Liver (tissue), 8 donors: ENCODE measurements at regions not wholly inside any gene's neighbourhood (a gene's known extent, or its start where the extent isn't known, plus 50 kb on each side); places are given as distances from the start of the nearest gene placed in this dataset.

Source experiments
- DNase-seq: peaks from one replicate; pipeline ENCODE4 v3.0.0-alpha.2; 2017; ENCODE audit warnings: low spot score
- H3K27ac ChIP-seq, 2 donors: one replicate each; pipeline ENCODE4 v1.7.0; 2013; ENCODE audit warnings: inconsistent platforms in 2 of 2, low read length in 2 of 2, control low read depth in 1 of 2, low read depth in 1 of 2, mild to moderate bottlenecking in 1 of 2
- H3K27me3 ChIP-seq, 4 donors: one replicate each; pipeline versions ENCODE4 v1.6.1 to v1.7.0; 2013; ENCODE audit warnings: low read length in 3 of 4, inconsistent platforms in 1 of 4, mild to moderate bottlenecking in 1 of 4, moderate library complexity in 1 of 4; ENCODE audit not compliant: control insufficient read depth in 4 of 4, insufficient read depth in 4 of 4
- H3K36me3 ChIP-seq, 4 donors: one replicate each; pipeline versions ENCODE4 v1.6.1 to v1.7.0; 2013; ENCODE audit warnings: low read length in 3 of 4, mild to moderate bottlenecking in 3 of 4, low read depth in 1 of 4, moderate library complexity in 1 of 4; ENCODE audit not compliant: control insufficient read depth in 4 of 4, insufficient read depth in 3 of 4
- H3K4me1 ChIP-seq, 4 donors: one replicate each; pipeline versions ENCODE4 v1.6.1 to v1.7.0; 2013; ENCODE audit warnings: low read length in 3 of 4, mild to moderate bottlenecking in 3 of 4, moderate library complexity in 1 of 4; ENCODE audit not compliant: control insufficient read depth in 4 of 4, insufficient read depth in 4 of 4
- H3K4me3 ChIP-seq, 3 donors: one replicate each; pipeline versions ENCODE4 v1.6.1 to v1.7.0; 2013; ENCODE audit warnings: low read length in 3 of 3, control low read depth in 1 of 3, low read depth in 1 of 3, mild to moderate bottlenecking in 1 of 3
- H3K9ac ChIP-seq, 2 donors: one replicate each; pipeline ENCODE4 v1.7.0; 2013; ENCODE audit warnings: low read length in 2 of 2, mild to moderate bottlenecking in 2 of 2, moderate library complexity in 2 of 2, control low read depth in 1 of 2, low read depth in 1 of 2
- H3K9me3 ChIP-seq, 4 donors: one replicate each; pipeline versions ENCODE4 v1.6.1 to v1.7.0; 2013; ENCODE audit warnings: low read length in 3 of 4; ENCODE audit not compliant: control insufficient read depth in 4 of 4
- ATF3 ChIP-seq: IDR thresholded peaks from 2 replicates; pipeline ENCODE4 v1.6.1; 2016; ENCODE audit warnings: antibody characterized with exemption
- CTCF ChIP-seq: fragments of 150-350 bp; IDR thresholded peaks from 2 replicates; pipeline ENCODE4 v1.5.1; 2017; ENCODE audit warnings: improper control_type of control experiment, low read depth, low read length; ENCODE audit not compliant: missing input control
- EGR1 ChIP-seq, 2 donors: IDR thresholded peaks; 2 replicates each; pipeline ENCODE4 v1.6.1; 2016 to 2018; ENCODE audit warnings: antibody characterized with exemption in 2 of 2, low read depth in 2 of 2
- FOXA1 ChIP-seq: IDR thresholded peaks from 2 replicates; pipeline ENCODE4 v1.6.1; 2016; ENCODE audit warnings: antibody characterized with exemption
- FOXA2 ChIP-seq: IDR thresholded peaks from 2 replicates; pipeline ENCODE4 v1.6.1; 2016; ENCODE audit warnings: antibody characterized with exemption
- HNF4A ChIP-seq, 2 donors: conservative IDR thresholded peaks; 2 replicates each; pipeline ENCODE4 v1.6.1; 2016; ENCODE audit warnings: antibody characterized with exemption in 2 of 2, mild to moderate bottlenecking in 2 of 2
- HNF4G ChIP-seq: IDR thresholded peaks from 2 replicates; pipeline ENCODE4 v1.6.1; 2016; ENCODE audit warnings: antibody characterized with exemption
- JUND ChIP-seq, 2 donors: IDR thresholded peaks; 2 replicates each; pipeline ENCODE4 v1.6.1; 2016; ENCODE audit warnings: antibody characterized with exemption in 2 of 2
- MAX ChIP-seq: IDR thresholded peaks from 2 replicates; pipeline ENCODE4 v1.6.1; 2016; ENCODE audit warnings: antibody characterized with exemption
- NR2F2 ChIP-seq: IDR thresholded peaks from 2 replicates; pipeline ENCODE4 v1.6.1; 2016; ENCODE audit warnings: antibody characterized with exemption
- RAD21 ChIP-seq, 2 donors: IDR thresholded peaks; 2 replicates each; pipeline ENCODE4 v1.6.1; 2016; ENCODE audit warnings: antibody characterized with exemption in 2 of 2, mild to moderate bottlenecking in 2 of 2
- REST ChIP-seq: IDR thresholded peaks from 2 replicates; pipeline ENCODE4 v1.6.1; 2016; ENCODE audit warnings: antibody characterized with exemption, mild to moderate bottlenecking
- RXRA ChIP-seq, 2 donors: IDR thresholded peaks; 2 replicates each; pipeline ENCODE4 v1.6.1; 2017 to 2018; ENCODE audit warnings: antibody characterized with exemption in 2 of 2, mild to moderate bottlenecking in 1 of 2
- SP1 ChIP-seq: IDR thresholded peaks from 2 replicates; pipeline ENCODE4 v1.6.1; 2018; ENCODE audit warnings: antibody characterized with exemption, mild to moderate bottlenecking
- TAF1 ChIP-seq: conservative IDR thresholded peaks from 2 replicates; pipeline ENCODE4 v1.6.1; 2016; ENCODE audit warnings: antibody characterized with exemption, mild to moderate bottlenecking
- YY1 ChIP-seq: IDR thresholded peaks from 2 replicates; pipeline ENCODE4 v1.6.1; 2016; ENCODE audit warnings: antibody characterized with exemption, mild to moderate bottlenecking
- ZBTB33 ChIP-seq: IDR thresholded peaks from 2 replicates; pipeline ENCODE4 v1.6.1; 2016; ENCODE audit warnings: antibody characterized with exemption
- WGBS: extraction: QIAGEN DNeasy Blood & Tissue Kit; methylation state at CpG from one replicate; pipeline ENCODE4 v1.1.7; 2013; 5-methylcytosine and 5-hydroxymethylcytosine counted together
- donor health status: healthy.
- donor health status: healthy.
- donor health status: healthy.
- donor health status: healthy.
- donor health status: healthy.

GRCh38 chr10:105644559-105644958 is 1003.5 kb downstream of the SORCS3 start:
- no peaks in the 10 kb centered on the region for H3K9me3 ChIP-seq
- no peaks in the 10 kb centered on the region for H3K27me3 ChIP-seq
- no peak overlapping the region for H3K9ac ChIP-seq
- H3K36me3 ChIP-seq = no peaks in the 10 kb centered on the region
- 77% methylated on average over 2 of the region's 2 CpGs for WGBS
- no peak overlapping the region for H3K4me3 ChIP-seq
- H3K4me1 ChIP-seq = no peaks in the 10 kb centered on the region
- no peak for TF ChIP-seq EGR1 (IDR thresholded peaks at IDR 0.05; ENCODE audit: low read depth in 2 of 2)
- TF ChIP-seq RAD21 (IDR thresholded peaks at IDR 0.05) = no peak
- no peak for TF ChIP-seq SP1
- no peak for TF ChIP-seq TAF1
- no peak for TF ChIP-seq REST
- TF ChIP-seq YY1 = no peak
- TF ChIP-seq MAX = no peak
- no peak for TF ChIP-seq FOXA2
- TF ChIP-seq ZBTB33 = no peak
- TF ChIP-seq NR2F2 = no peak
- TF ChIP-seq JUND (IDR thresholded peaks at IDR 0.05) = no peak
- no peak for TF ChIP-seq HNF4G
- no peak for TF ChIP-seq HNF4A (conservative IDR thresholded peaks at IDR 0.05)
- no peak for TF ChIP-seq FOXA1
- TF ChIP-seq ATF3 = no peak
- no peak for TF ChIP-seq RXRA (IDR thresholded peaks at IDR 0.05)
- DNase-seq = no peak
- H3K27ac ChIP-seq = no peak overlapping the region

GRCh38 chr10:105644091-105644490 is 1003.0 kb downstream of the SORCS3 start:
- no peak overlapping the region for H3K9ac ChIP-seq

More at GRCh38 chr10:105644091-105644490, 1003.0 kb downstream of the SORCS3 start:
- H3K27me3 ChIP-seq = no peaks in the 10 kb centered on the region
- DNase-seq = no peak
- no peak for TF ChIP-seq REST
- TF ChIP-seq RXRA (IDR thresholded peaks at IDR 0.05) = no peak
- TF ChIP-seq TAF1 = no peak
- no peak for TF ChIP-seq CTCF
- no peak for TF ChIP-seq MAX
- no peak for TF ChIP-seq JUND (IDR thresholded peaks at IDR 0.05)
- TF ChIP-seq SP1 = no peak
- no peak for TF ChIP-seq FOXA1
- no peak for TF ChIP-seq NR2F2
- no peak for TF ChIP-seq EGR1 (IDR thresholded peaks at IDR 0.05; ENCODE audit: low read depth in 2 of 2)
- no peak for TF ChIP-seq HNF4A (conservative IDR thresholded peaks at IDR 0.05)
- 52% methylated on average over 4 of the region's 4 CpGs for WGBS
- H3K36me3 ChIP-seq = no peaks in the 10 kb centered on the region
- H3K4me1 ChIP-seq = no peaks in the 10 kb centered on the region
- H3K9me3 ChIP-seq = no peaks in the 10 kb centered on the region
- no peak overlapping the region for H3K4me3 ChIP-seq
- no peak overlapping the region for H3K27ac ChIP-seq
